Stomach (tissue), 8 donors: ENCODE measurements at regions not wholly inside any gene's neighbourhood (a gene's known extent, or its start where the extent isn't known, plus 50 kb on each side); places are given as distances from the start of the nearest gene placed in this dataset.
"Not testable (repeated sequence)": the region's sequence is repeated elsewhere in the genome, so short reads cannot be mapped to it uniquely, and the experiment has no call there.

Source experiments
- DNase-seq, 2 donors: peaks; one replicate each; pipeline versions ENCODE4 v3.0.0 to v3.0.0-alpha.2; 2013 to 2019
- H3K27ac ChIP-seq, 5 donors: fragments of 200-600 bp in 4 of 5; sonication (generic) in 4 of 5; one replicate each; pipeline ENCODE4 v1.5.1; 2013 to 2019; ENCODE audit warnings: mild to moderate bottlenecking in 1 of 5, moderate library complexity in 1 of 5
- H3K27me3 ChIP-seq, 3 donors: fragments of 200-600 bp; sonication (generic); one replicate each; pipeline ENCODE4 v1.5.1; 2017 to 2019; ENCODE audit warnings: mixed run types in 1 of 3
- H3K36me3 ChIP-seq, 4 donors: fragments of 200-600 bp; sonication (generic); 1 replicate in 3 of 4; 2 replicates in 1 of 4; pipeline ENCODE4 v1.5.1; 2016 to 2019
- H3K4me1 ChIP-seq, 4 donors: fragments of 200-600 bp; sonication (generic); one replicate each; pipeline ENCODE4 v1.5.1; 2016 to 2019
- H3K4me3 ChIP-seq, 4 donors: fragments of 200-600 bp; sonication (generic) in 3 of 4; one replicate each; pipeline ENCODE4 v1.5.1; 2016 to 2019; ENCODE audit warnings: mild to moderate bottlenecking in 1 of 4
- H3K9me3 ChIP-seq, 4 donors: fragments of 200-600 bp; sonication (generic); one replicate each; pipeline ENCODE4 v1.5.1; 2016 to 2019
- EP300 ChIP-seq: sonication (generic); formaldehyde crosslinking; IDR thresholded peaks from one replicate; pipeline ENCODE4 v1.6.1; 2017; ENCODE audit warnings: antibody characterized with exemption
- POLR2A ChIP-seq, 4 donors: fragments of 450-650 bp; IDR thresholded peaks; one replicate each; pipeline ENCODE4 v1.6.1; 2016; ENCODE audit warnings: antibody characterized with exemption in 4 of 4, control low read depth in 2 of 4, mild to moderate bottlenecking in 1 of 4, moderate library complexity in 1 of 4
- POLR2AphosphoS5 ChIP-seq, 3 donors: sonication (generic); formaldehyde crosslinking; IDR thresholded peaks; one replicate each; pipeline ENCODE4 v1.6.1; 2016; ENCODE audit warnings: antibody characterized with exemption in 3 of 3
- WGBS, 5 donors: extraction: QIAGEN DNeasy Blood & Tissue Kit in 3 of 5; methylation state at CpG; one replicate each; pipeline versions ENCODE4 v1.1.5 to v1.1.7; 2013 to 2018; 5-methylcytosine and 5-hydroxymethylcytosine counted together
- intact Hi-C: fragments of 100-400 bp; cut with DNase I; formaldehyde crosslinking; loops from one replicate; pipeline ENCODE4 v1.15.1; 2023; ENCODE audit warnings: low total_unique reads
- TF ChIP-seq, protein P1 (sequence below), 7 experiments: fragments of 450-650 bp in 4 of 7; fragments of 200-600 bp in 3 of 7; sonication (generic) in 3 of 7; IDR thresholded peaks; one replicate each; pipeline ENCODE4 v1.5.1; 2016 to 2019; ENCODE audit warnings: antibody characterized with exemption in 7 of 7, control low read depth in 2 of 7, mild to moderate bottlenecking in 1 of 7
- donor health status: healthy with polysubstance abuse.
- donor health status: Bipolar disorder and iron deficiency.
- donor health status: healthy.

DNA sequence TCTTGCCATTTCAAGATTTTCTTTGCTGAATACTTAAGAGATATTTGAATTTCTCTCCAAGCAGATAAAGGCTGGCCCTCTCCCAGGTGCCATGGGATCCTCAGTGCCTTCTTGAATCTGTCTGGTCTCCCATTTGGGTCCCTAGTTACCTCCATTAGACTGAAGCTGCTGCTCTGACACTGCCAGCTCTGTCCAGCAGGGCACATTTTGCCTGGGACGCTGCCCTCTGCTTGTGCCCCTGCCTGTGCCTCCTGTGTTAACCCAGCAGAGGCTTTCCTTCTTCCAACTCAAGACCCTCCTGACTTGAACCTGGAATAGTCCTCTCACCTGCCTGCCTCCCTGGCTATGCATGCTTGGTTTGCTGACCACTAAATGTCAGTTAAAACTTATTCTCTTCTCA, 406.3 kb downstream of the BUD13 start:
- no peaks in the 10 kb centered on the region for H3K9me3 ChIP-seq
- H3K27me3 ChIP-seq: peaks cover 0 to 3% (median 0%) of the 10 kb centered on the region in 3 donors

DNA sequence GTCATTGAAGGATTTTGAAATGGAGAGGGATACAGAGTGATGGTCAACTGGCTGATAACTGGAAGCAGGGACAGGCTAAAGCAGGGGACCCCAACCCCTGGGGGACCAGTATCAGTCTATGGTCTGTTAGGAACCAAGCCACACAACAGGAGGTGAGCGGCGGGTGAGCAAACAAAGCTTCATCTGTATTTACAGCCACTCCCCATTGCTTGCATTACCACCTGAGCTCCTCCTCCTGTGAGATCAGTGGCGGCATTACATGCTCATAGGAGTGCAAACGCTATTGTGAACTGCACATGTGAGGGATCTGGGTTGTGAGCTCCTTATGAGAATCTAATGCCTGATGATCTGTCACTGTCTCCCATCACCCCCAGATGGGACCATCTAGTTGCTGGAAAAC, 407.9 kb downstream of the BUD13 start:
- DNase-seq, H3K4me1 ChIP-seq, H3K9me3 ChIP-seq, intact Hi-C loops, H3K27ac ChIP-seq, H3K36me3 ChIP-seq, H3K4me3 ChIP-seq: not testable (repeated sequence)
- 70 to 79% (median 72%) methylated on average over 4 of the region's 4 CpGs for WGBS, 5 donors
- H3K27me3 ChIP-seq: peaks cover 0 to 16% (median 0%) of the 10 kb centered on the region in 3 donors

More for the DNA sequence above, 406.3 kb downstream of the BUD13 start:
- TF ChIP-seq POLR2AphosphoS5 (IDR thresholded peaks at IDR 0.05) (no peak), EP300 (no peak), POLR2A (IDR thresholded peaks at IDR 0.05) (no peak)
- TF ChIP-seq, protein P1, sequence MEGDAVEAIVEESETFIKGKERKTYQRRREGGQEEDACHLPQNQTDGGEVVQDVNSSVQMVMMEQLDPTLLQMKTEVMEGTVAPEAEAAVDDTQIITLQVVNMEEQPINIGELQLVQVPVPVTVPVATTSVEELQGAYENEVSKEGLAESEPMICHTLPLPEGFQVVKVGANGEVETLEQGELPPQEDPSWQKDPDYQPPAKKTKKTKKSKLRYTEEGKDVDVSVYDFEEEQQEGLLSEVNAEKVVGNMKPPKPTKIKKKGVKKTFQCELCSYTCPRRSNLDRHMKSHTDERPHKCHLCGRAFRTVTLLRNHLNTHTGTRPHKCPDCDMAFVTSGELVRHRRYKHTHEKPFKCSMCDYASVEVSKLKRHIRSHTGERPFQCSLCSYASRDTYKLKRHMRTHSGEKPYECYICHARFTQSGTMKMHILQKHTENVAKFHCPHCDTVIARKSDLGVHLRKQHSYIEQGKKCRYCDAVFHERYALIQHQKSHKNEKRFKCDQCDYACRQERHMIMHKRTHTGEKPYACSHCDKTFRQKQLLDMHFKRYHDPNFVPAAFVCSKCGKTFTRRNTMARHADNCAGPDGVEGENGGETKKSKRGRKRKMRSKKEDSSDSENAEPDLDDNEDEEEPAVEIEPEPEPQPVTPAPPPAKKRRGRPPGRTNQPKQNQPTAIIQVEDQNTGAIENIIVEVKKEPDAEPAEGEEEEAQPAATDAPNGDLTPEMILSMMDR (IDR thresholded peaks at IDR 0.05): no peak
- WGBS, 5 donors: 41 to 89% (median 50%) methylated on average over 1 of the region's 1 CpG
- intact Hi-C loops: no loop called here
- H3K27ac ChIP-seq: no peak overlapping the region
- H3K36me3 ChIP-seq: no peaks in the 10 kb centered on the region
- no peaks in the 10 kb centered on the region for H3K4me1 ChIP-seq
- no peak overlapping the region for H3K4me3 ChIP-seq
- no peak for DNase-seq

DNA sequence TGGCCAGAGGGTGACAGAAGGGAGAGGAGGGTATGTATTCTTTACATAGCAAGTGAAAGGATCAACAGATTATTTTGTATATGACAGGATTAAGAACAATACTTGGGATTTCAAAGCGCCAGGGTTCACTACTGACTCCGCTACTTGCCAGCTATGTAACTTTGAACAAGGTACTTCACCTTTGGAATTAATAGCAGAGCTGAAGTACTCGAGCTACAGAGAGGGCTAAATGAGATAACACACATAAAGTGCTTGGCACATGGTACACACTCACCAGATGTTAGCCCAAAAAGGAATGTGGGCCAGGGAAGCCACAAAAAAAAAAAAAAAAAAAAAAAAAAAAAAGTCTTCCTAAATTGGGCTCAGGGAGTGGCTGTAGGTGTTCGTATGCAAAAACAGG, 408.4 kb downstream of the BUD13 start:
- H3K36me3 ChIP-seq: no peaks in the 10 kb centered on the region
- no peak for DNase-seq
- WGBS, 5 donors: 64 to 73% (median 68%) methylated on average over 4 of the region's 4 CpGs
- H3K9me3 ChIP-seq: no peaks in the 10 kb centered on the region
- intact Hi-C loops: no loop called here
- peaks cover 0 to 17% (median 0%) of the 10 kb centered on the region in 3 donors for H3K27me3 ChIP-seq
- H3K27ac ChIP-seq: no peak overlapping the region
- H3K4me1 ChIP-seq: no peaks in the 10 kb centered on the region
- H3K4me3 ChIP-seq: no peak overlapping the region
- TF ChIP-seq, protein P1 (IDR thresholded peaks at IDR 0.05): no peak
- TF ChIP-seq EP300 (no peak), POLR2A (IDR thresholded peaks at IDR 0.05) (no peak), POLR2AphosphoS5 (IDR thresholded peaks at IDR 0.05) (no peak)

DNA sequence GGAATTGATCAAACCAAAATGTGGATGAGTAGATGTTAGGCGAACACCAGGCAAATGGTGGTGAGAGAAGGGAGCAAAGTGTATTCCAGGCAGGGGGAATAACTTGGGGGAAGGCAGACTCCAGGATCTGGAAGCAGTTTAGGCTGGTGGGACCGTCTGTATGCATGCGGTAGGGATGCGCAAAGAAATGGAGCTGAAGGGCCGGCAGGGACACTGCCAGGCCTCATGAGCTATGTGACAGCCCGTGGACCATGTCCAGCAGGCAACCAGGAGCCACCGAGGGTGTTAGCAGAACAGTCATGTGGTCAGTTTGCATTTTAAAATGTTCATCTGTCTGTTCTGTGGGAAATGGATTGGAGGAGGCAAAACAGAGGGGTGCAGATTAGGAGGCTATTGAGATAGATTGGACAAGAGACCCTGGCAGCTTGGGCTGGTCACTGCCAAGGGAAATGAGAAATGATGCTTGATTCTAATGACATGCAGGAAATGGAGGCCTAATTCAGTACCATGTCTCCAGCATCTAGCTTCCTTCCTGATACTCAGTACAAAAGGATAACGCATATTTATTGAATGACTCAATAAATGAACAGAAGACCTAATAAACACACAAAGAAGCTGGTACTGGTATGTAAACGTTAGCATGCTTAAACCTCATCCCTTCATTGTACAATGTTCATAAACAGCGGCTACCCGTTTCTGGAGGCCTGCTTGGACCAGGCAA, 412.4 kb downstream of the BUD13 start:
- H3K4me1 ChIP-seq: peaks cover 0 to 5% (median 0%) of the 10 kb centered on the region in 4 donors
- peaks cover 5 to 50% (median 6%) of the 10 kb centered on the region in 3 donors for H3K27me3 ChIP-seq
- DNase-seq: no peak
- no peak overlapping the region for H3K27ac ChIP-seq
- 71 to 77% (median 73%) methylated on average over 11 of the region's 11 CpGs for WGBS, 5 donors
- no peak overlapping the region for H3K4me3 ChIP-seq
- no peak for TF ChIP-seq EP300
- TF ChIP-seq, protein P1 (IDR thresholded peaks at IDR 0.05): no peak
- TF ChIP-seq POLR2AphosphoS5 (IDR thresholded peaks at IDR 0.05): no peak
- TF ChIP-seq POLR2A (IDR thresholded peaks at IDR 0.05): no peak
- intact Hi-C loops: no loop called here
- H3K9me3 ChIP-seq: no peaks in the 10 kb centered on the region
- no peaks in the 10 kb centered on the region for H3K36me3 ChIP-seq
